NT2/D1 (cell line): ENCODE measurements at regions not wholly inside any gene's neighbourhood (a gene's known extent, or its start where the extent isn't known, plus 50 kb on each side); places are given as distances from the start of the nearest gene placed in this dataset.

ENCODE experiments used
- SUZ12 ChIP-seq: IDR thresholded peaks from 2 replicates; pipeline ENCODE4 v1.6.1; 2011; ENCODE audit not compliant: insufficient read length, insufficient read depth; ENCODE audit errors: extremely low read depth
- YY1 ChIP-seq: IDR thresholded peaks from 2 replicates; pipeline ENCODE4 v1.6.1; 2011; ENCODE audit not compliant: insufficient read length, insufficient read depth
- ZNF274 ChIP-seq: IDR thresholded peaks from 2 replicates; pipeline ENCODE4 v1.6.1; 2011; ENCODE audit warnings: mild to moderate bottlenecking, low read depth, low read length

GRCh38 chr6:168177103-168177891 is 98.3 kb upstream of the FRMD1 start:
- TF ChIP-seq YY1 (no peak), ZNF274 (no peak), SUZ12 (no peak)
